Stimulated activated CD4-positive, alpha-beta T cell treated with anti-CD3 and anti-CD28 coated beads, Interleukin-4, amount 100 ng/mL, for 48 hours (primary cell): ENCODE measurements at regions not wholly inside any gene's neighbourhood (a gene's known extent, or its start where the extent isn't known, plus 50 kb on each side); places are given as distances from the start of the nearest gene placed in this dataset.

ENCODE experiments used
- DNase-seq, 2 donors: peaks; one replicate each; pipeline ENCODE4 v3.0.0-alpha.2; 2020; ENCODE audit warnings: low read depth in 2 of 2

DNA sequence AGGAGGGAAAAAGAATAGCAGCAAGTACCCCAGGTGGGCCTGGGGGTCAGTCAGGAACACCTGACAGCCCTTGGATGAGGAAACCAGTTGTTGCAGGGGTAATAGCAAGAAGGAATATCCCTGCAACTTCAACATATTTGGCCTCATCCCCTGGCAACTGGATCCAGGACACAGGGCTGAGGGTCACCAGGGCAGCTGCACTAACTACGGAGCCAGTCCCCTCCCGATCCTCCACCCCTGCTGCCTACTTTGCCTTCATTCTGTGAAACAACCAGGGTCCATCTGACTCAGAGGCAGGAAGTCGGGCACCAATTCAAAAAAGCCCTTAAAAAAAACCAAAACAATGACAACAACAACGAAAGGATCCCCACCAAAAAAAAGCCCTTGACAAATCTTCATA, 52.9 kb downstream of the FRMPD3 start:
- DNase-seq = no peak

- DNase-seq = no peak
Measured at GRCh38 chrX:107504006-107504405, 54.6 kb downstream of the FRMPD3 start.

GRCh38 chrX:107505223-107505622, 55.8 kb downstream of the FRMPD3 start:
- DNase-seq = no peak

GRCh38 chrX:107506596-107507031, 57.2 kb downstream of the FRMPD3 start:
- DNase-seq = no peak

DNA sequence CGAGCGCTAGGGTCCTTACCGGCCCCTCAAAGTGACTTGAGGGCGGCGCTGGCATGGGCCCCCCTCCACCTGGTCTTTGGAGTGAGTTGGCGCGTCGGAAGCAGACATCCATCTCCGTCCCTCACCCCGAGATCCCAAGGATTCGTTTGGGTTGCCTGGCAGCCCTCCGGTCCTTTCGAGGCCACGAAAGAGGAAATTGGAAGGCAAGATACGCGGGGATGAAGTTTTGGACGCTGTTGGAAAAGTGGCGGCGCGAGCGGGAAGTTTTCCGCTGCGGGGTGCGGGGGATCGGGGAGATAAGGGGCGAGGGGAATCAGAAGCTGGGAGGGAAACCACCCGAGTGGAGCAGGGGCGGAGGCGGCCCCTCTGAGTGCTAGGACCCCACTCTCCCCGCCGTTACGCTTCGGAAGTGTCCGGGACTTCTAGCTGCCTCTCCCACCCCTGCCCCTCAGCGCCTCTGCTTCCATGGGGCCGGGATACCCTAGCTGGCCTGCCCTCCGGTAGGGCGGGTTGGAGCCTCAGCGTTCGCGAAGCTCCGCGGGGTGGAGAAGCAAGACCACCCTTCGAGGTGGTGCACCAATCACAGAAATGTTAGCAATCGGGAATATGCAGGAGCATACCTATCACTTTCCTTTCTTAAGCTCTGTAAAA, 57.8 kb downstream of the FRMPD3 start:
- DNase-seq = no peak

- no peak for DNase-seq
Measured at GRCh38 chrX:107507744-107508117, 58.3 kb downstream of the FRMPD3 start.

DNA sequence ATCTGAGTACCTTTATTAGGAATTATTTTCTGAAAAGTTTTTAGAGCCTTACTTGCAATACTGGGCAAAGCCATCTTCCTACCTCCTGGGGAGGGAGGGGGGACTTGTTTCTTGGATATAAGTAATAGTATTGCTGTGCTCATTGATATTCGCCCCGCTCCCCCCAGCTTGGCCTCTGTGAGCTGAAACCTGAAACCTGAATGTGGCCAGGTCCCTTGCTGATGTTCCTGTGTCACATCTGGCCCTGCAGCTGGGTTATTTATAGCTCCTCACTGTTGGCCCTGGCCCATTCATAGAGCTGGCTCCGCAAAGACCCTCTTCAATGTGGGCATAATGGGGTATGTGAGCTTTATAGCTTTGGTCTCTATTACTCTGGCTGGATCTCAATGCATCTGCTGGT, 59.5 kb downstream of the FRMPD3 start:
- no peak for DNase-seq

DNA sequence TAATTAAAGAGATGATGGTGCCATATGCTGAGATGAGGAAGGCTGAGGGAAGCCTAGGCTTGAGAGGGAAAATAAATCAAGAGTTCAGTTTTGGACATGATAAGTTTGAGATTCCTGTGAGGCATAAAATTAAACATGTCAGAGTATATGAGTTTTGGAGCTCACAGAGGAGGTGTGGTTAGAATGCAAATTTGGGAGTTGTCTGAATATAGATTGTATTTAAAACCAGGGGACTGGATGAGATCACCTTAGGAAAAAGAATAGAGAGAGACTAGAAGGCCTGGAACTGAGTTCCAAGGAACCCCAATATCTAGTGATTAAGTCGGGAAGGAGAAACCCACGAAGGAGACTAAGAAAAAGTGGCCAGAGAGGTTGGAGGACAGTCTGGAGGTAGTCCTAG, 65.5 kb downstream of the FRMPD3 start:
- DNase-seq = no peak

- no peak for DNase-seq
Measured at GRCh38 chrX:107521877-107522586, 72.6 kb downstream of the FRMPD3 start.

GRCh38 chrX:107522901-107523300, 73.4 kb downstream of the FRMPD3 start:
- DNase-seq = no peak

DNA sequence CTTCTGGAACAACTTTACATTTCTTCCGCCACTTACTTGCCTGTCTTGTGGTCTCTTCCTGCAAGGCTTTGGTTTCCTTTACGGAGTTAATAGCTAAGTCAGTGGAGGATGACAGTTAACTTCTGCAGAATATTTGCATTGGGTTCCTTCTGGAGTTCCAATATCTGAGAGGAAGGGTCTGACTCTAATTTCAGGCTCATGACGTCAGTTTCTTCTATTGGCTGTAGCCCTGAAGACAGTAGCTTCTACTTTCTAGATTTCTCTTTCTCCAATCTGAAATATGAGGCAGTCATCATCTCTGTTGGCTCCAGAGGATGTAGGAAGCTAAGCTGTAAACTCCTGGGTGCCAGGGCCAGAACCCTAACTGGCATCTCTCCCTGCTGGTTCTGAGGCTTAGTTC, 76.7 kb downstream of the FRMPD3 start:
- no peak for DNase-seq

- DNase-seq = no peak
Measured at GRCh38 chrX:107530141-107530540, 80.7 kb downstream of the FRMPD3 start.

- peak; percentile 7 to 15 for DNase-seq
Measured at GRCh38 chrX:107537815-107538214, 88.4 kb downstream of the FRMPD3 start.

DNA sequence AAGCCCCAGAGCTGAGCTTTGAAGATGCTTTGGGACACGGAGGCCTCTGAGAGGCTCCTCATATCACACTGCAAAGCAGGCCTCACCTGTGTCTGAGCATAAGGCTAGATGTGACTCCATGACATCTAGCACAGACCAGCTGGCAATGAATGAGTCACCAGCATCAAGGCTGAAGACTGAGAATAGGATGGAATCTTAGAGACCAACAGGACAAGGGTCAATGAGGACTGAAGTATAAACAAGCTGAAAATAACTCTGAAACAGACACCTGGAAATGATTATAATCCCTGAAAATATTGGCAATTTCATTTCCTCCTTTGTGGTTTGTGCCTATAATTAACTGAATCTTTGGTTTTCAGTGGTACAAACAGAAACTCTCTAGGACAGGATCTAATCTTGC, 87.1 kb upstream of the PRPS1 start:
- DNase-seq = no peak

DNA sequence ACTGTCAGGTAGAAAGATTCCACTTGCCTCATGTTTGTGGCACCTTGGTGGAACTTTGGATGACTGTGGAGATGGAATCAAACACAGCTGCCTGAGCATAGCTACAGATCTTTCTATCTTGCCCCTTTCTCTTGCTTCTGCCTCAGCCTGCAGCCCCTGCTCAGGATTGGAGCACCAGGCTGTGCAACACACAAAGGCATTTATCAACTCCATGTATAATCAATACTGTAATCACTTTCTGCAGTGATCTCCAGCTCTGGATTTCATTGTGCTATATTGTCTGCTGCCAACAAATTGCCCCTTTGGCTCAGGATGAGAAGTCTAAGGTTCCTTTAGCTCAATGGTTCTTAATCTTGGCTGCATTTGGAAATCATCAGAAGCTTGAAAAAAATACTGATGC, 86.3 kb upstream of the PRPS1 start:
- DNase-seq = no peak

- DNase-seq = no peak
Measured at GRCh38 chrX:107542500-107542899, 85.8 kb upstream of the PRPS1 start.

- DNase-seq = no peak
Measured at GRCh38 chrX:107547621-107548020, 80.7 kb upstream of the PRPS1 start.

DNA sequence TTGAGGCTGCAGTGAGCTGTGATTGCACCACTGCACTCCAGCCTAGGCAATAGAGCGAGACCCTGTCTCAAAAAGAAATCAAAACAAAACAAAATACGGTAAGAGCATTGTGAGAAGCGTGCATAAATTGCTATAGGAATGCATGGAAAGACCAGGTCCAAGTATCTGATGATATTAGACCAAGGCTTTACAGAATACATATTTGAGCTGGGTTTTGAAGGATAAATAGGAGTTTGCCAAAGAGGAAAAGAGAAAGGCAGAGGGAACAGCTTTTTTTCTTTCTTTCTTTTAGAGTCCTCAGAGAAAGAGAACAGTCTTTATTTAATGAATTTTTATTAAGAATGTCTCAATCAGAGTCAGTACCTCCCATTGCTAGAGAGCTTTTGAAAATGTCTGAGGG, 79.5 kb upstream of the PRPS1 start:
- DNase-seq = no peak

GRCh38 chrX:107549504-107549903, 78.8 kb upstream of the PRPS1 start:
- no peak for DNase-seq

- DNase-seq = no peak
Measured at GRCh38 chrX:107551546-107551945, 76.8 kb upstream of the PRPS1 start.

- no peak for DNase-seq
Measured at GRCh38 chrX:107552930-107553329, 75.4 kb upstream of the PRPS1 start.

GRCh38 chrX:107556967-107557366, 71.3 kb upstream of the PRPS1 start:
- no peak for DNase-seq

DNA sequence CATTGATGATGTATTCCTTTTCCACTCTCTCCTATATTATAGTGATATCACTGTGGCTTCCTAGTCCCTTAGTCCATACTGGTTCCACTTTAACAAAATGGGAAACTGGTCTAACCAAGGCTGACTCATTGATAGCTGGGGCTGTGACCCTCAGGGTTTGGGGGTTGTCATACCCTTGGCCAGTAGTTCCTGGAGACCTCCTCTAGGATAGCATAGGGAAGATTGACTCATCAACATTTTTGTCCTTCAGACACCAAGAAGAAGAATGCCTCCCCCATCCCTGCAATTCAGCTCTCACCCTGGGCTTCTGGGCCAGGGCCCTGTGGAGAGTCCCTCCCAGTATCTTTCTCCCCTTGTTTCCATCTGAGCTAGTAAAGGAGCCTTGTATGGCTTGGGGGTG, 68.8 kb upstream of the PRPS1 start:
- DNase-seq = no peak

DNA sequence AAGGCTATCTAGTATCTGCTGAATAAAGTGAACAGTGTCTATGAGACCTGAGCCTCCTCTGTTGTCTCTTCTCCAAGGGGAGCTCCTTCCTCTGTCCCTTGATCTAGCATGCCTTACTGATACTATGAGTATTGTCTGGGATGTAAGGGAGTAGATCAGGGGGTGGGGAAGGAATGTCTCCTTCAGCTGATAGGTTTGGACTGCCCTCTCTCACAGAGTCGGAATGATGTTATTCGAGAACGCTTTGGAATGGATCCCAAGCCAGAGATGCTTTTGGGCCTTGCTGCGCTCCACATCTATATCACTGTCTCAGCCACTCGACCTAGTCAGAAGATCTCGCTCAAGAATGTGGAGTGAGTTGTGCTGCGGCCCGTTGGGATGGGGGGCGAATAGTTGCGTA, 68.3 kb upstream of the PRPS1 start:
- DNase-seq = no peak
